CD14-positive monocyte (primary cell): ENCODE measurements at regions not wholly inside any gene's neighbourhood (a gene's known extent, or its start where the extent isn't known, plus 50 kb on each side); places are given as distances from the start of the nearest gene placed in this dataset.

ENCODE experiments used
- DNase-seq, 3 donors: peaks; one replicate each; pipeline ENCODE4 v3.0.0-alpha.2; 2011 to 2022
- H2AFZ ChIP-seq: 2 replicates; pipeline ENCODE4 v1.6.0; 2012; ENCODE audit warnings: mild to moderate bottlenecking, low read depth, low read length, inconsistent platforms; ENCODE audit not compliant: insufficient read depth, poor library complexity, severe bottlenecking
- H3K27ac ChIP-seq, 2 donors: 1 replicate in 1 of 2; 2 replicates in 1 of 2; pipeline ENCODE4 v1.5.1; 2012 to 2013; ENCODE audit warnings: low read length in 2 of 2, control low read depth in 1 of 2, inconsistent platforms in 1 of 2, low read depth in 1 of 2, mild to moderate bottlenecking in 1 of 2
- H3K27me3 ChIP-seq, 2 donors: one replicate each; pipeline versions ENCODE4 v1.6.0 to v1.6.1; 2011 to 2013; ENCODE audit warnings: low read length in 2 of 2; ENCODE audit not compliant: control insufficient read depth in 2 of 2, insufficient read depth in 2 of 2
- H3K36me3 ChIP-seq, 2 donors: replicated peaks in 1 of 2; 1 replicate in 1 of 2; 2 replicates in 1 of 2; pipeline versions ENCODE4 v1.5.1 to v1.6.1; 2012 to 2013; ENCODE audit warnings: low read length in 2 of 2, control low read depth in 1 of 2, inconsistent platforms in 1 of 2, mild to moderate bottlenecking in 1 of 2; ENCODE audit not compliant: insufficient read depth in 2 of 2, control insufficient read depth in 1 of 2
- H3K4me1 ChIP-seq, 2 donors: 1 replicate in 1 of 2; 2 replicates in 1 of 2; pipeline versions ENCODE4 v1.5.1 to v1.6.1; 2012 to 2013; ENCODE audit warnings: low read length in 2 of 2, control low read depth in 1 of 2, inconsistent platforms in 1 of 2, mild to moderate bottlenecking in 1 of 2, moderate library complexity in 1 of 2; ENCODE audit not compliant: insufficient read depth in 2 of 2, control insufficient read depth in 1 of 2
- H3K4me2 ChIP-seq: replicated peaks from 2 replicates; pipeline ENCODE3; 2012; ENCODE audit warnings: low read length, moderate library complexity, mild to moderate bottlenecking; ENCODE audit not compliant: poor library complexity, severe bottlenecking; ENCODE audit errors: extremely low read depth
- H3K4me3 ChIP-seq, 3 experiments: fragments of 200-600 bp in 1 of 3; sonication (generic) in 1 of 3; replicated peaks in 1 of 3; 1 replicate in 2 of 3; 2 replicates in 1 of 3; pipeline ENCODE4 v1.5.1; 2011 to 2013; ENCODE audit warnings: low read length in 3 of 3, mild to moderate bottlenecking in 3 of 3, control low read depth in 2 of 3, low read depth in 2 of 3, inconsistent platforms in 1 of 3, moderate library complexity in 1 of 3
- H3K79me2 ChIP-seq: 2 replicates; pipeline ENCODE4 v1.6.0; 2012; ENCODE audit warnings: mild to moderate bottlenecking, control low read depth, inconsistent platforms, low read length, moderate library complexity; ENCODE audit not compliant: insufficient read depth
- H3K9ac ChIP-seq: 2 replicates; pipeline ENCODE4 v1.6.0; 2017; ENCODE audit warnings: low read length, mild to moderate bottlenecking; ENCODE audit not compliant: insufficient read depth, poor library complexity, severe bottlenecking
- H3K9me3 ChIP-seq, 2 donors: replicated peaks in 1 of 2; 1 replicate in 1 of 2; 2 replicates in 1 of 2; pipeline versions ENCODE4 v1.5.1 to v1.6.1; 2012 to 2013; ENCODE audit warnings: low read length in 2 of 2, control low read depth in 1 of 2; ENCODE audit not compliant: control insufficient read depth in 1 of 2, insufficient read depth in 1 of 2
- H4K20me1 ChIP-seq: 2 replicates; pipeline ENCODE4 v1.6.0; 2012; ENCODE audit warnings: mild to moderate bottlenecking, low read length, control low read depth, moderate library complexity; ENCODE audit not compliant: insufficient read depth
- H3K27ac Mint-ChIP-seq, 7 donors: one replicate each; pipeline ENCODE4 v1.8.0; 2020; ENCODE audit warnings: mild to moderate bottlenecking in 7 of 7, mixed read lengths in 7 of 7, moderate library complexity in 6 of 7, inconsistent platforms in 2 of 7
- H3K27me3 Mint-ChIP-seq, 3 donors: one replicate each; pipeline ENCODE4 v1.8.0; 2021 to 2022; ENCODE audit warnings: low read depth in 3 of 3, mild to moderate bottlenecking in 3 of 3, mixed read lengths in 3 of 3, moderate library complexity in 3 of 3, inconsistent platforms in 1 of 3
- H3K36me3 Mint-ChIP-seq, 2 donors: one replicate each; pipeline ENCODE4 v1.8.0; 2020; ENCODE audit warnings: mixed read lengths in 2 of 2, inconsistent platforms in 1 of 2, mild to moderate bottlenecking in 1 of 2
- H3K4me1 Mint-ChIP-seq: one replicate; pipeline ENCODE4 v1.8.0; 2020; ENCODE audit warnings: mild to moderate bottlenecking, mixed read lengths
- H3K4me3 Mint-ChIP-seq, 2 donors: one replicate each; pipeline ENCODE4 v1.8.0; 2020; ENCODE audit warnings: mild to moderate bottlenecking in 2 of 2, mixed read lengths in 2 of 2, moderate library complexity in 1 of 2
- H3K9me3 Mint-ChIP-seq, 7 donors: one replicate each; pipeline ENCODE4 v1.8.0; 2020 to 2022; ENCODE audit warnings: mixed read lengths in 7 of 7, mild to moderate bottlenecking in 6 of 7, moderate library complexity in 6 of 7, inconsistent platforms in 2 of 7
- CTCF ChIP-seq: fragments of 200-600 bp; IDR thresholded peaks from one replicate; pipeline ENCODE4 v1.8.0; 2022; ENCODE audit warnings: antibody characterized with exemption, mild to moderate bottlenecking
- WGBS: methylation state at CpG from one replicate; pipeline ENCODE4 v1.1.5; 2013; ENCODE audit warnings: missing lambda C conversion rate; ENCODE audit not compliant: insufficient coverage; 5-methylcytosine and 5-hydroxymethylcytosine counted together
- intact Hi-C, 2 donors: fragments of 100-400 bp; cut with micrococcal nuclease; formaldehyde crosslinking; loops; one replicate each; pipeline versions ENCODE4 v1.15.0 to v1.15.1; 2023

DNA sequence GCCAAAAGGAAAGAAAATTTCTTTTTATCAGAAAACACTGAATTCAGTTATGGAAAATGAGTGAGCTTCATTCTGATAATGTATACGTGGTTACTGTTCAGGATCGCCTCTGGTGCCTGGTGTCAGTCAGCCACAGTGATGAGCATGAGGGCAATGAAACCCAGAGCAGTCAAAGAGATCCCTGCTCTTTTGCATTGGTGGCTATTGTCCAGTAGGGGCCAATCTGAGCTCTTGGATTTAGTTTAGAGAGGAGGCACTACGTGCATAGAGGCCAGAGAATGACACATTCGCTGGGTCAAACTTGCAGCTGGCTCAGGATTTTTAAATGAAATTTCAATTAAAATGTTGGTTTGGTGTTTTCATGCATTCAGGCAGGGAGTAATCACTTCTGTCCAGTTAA is 522.9 kb downstream of the TMEM182 start:
- Histone ChIP-seq H3K79me2 (no peaks in the 10 kb centered on the region), H2AFZ (no peak overlapping the region), H3K4me2 (no peak overlapping the region), H4K20me1 (no peaks in the 10 kb centered on the region), H3K27me3 (no peaks in the 10 kb centered on the region), H3K4me3 (no peak overlapping the region), H3K27ac (no peak overlapping the region), H3K9me3 (no peaks in the 10 kb centered on the region), H3K9ac (no peak overlapping the region), H3K4me1 (no peaks in the 10 kb centered on the region), H3K36me3 (no peaks in the 10 kb centered on the region)
- Mint-ChIP-seq H3K4me3 (no peak overlapping the region), H3K4me1 (no peaks in the 10 kb centered on the region), H3K36me3 (no peaks in the 10 kb centered on the region), H3K9me3 (peaks cover 0 to 8% (median 2%) of the 10 kb centered on the region in 7 donors), H3K27ac (no peak overlapping the region), H3K27me3 (peaks cover 0 to 2% (median 0%) of the 10 kb centered on the region in 3 donors)
- TF ChIP-seq CTCF = no peak
- WGBS = 87% methylated on average over 3 of the region's 4 CpGs
- intact Hi-C loops = no loop called here
- no peak for DNase-seq

GRCh38 chr2:103285354-103285753 is 523.5 kb downstream of the TMEM182 start:
- Mint-ChIP-seq H3K4me1 (no peaks in the 10 kb centered on the region), H3K27ac (peak overlapping the region in 1 of 7 donors; percentile 23), H3K27me3 (peaks cover 0 to 2% (median under 1%) of the 10 kb centered on the region in 3 donors), H3K9me3 (peaks cover 0 to 8% (median 2%) of the 10 kb centered on the region in 7 donors), H3K4me3 (no peak overlapping the region), H3K36me3 (no peaks in the 10 kb centered on the region)
- DNase-seq = no peak
- H3K4me2 ChIP-seq = no peak overlapping the region
- no peak overlapping the region for H2AFZ ChIP-seq
- no peaks in the 10 kb centered on the region for H3K27me3 ChIP-seq
- H3K4me1 ChIP-seq = no peaks in the 10 kb centered on the region
- H3K4me3 ChIP-seq = no peak overlapping the region
- TF ChIP-seq CTCF = no peak
- no peaks in the 10 kb centered on the region for H3K79me2 ChIP-seq
- no CpG with 5 or more reads among the region's 3 CpGs for WGBS
- no peaks in the 10 kb centered on the region for H3K9me3 ChIP-seq
- no peak overlapping the region for H3K27ac ChIP-seq
- intact Hi-C loops = no loop called here
- H3K9ac ChIP-seq = no peak overlapping the region
- no peaks in the 10 kb centered on the region for H3K36me3 ChIP-seq
- H4K20me1 ChIP-seq = no peaks in the 10 kb centered on the region
